ENCODE measurements at regions not wholly inside any gene's neighbourhood (a gene's known extent, or its start where the extent isn't known, plus 50 kb on each side); places are given as distances from the start of the nearest gene placed in this dataset.

GRCh38 chr22:27197618-27198017 lies 540.2 kb downstream of the MIAT start:
- H3K27ac ChIP-seq (ENCODE audit: low read length in 2 of 2) = no peak overlapping the region
- Mint-ChIP-seq H3K27ac (no peak overlapping the region), H3K4me3 (no peak overlapping the region), H3K27me3 (peaks cover 11% of the 10 kb centered on the region), H3K4me1 (no peaks in the 10 kb centered on the region), H3K9me3 (ENCODE audit: insufficient read depth) (peaks cover 3% of the 10 kb centered on the region)
- no peaks in the 10 kb centered on the region for H3K27me3 ChIP-seq (replicated peaks in 1 of 4; ENCODE audit: control extremely low read depth in 1 of 4, control insufficient read depth in 3 of 4, insufficient read depth in 4 of 4, low read length in 3 of 4)
- H3K36me3 ChIP-seq (replicated peaks in 1 of 2; ENCODE audit: control extremely low read depth in 1 of 2, control insufficient read depth in 1 of 2, extremely low read depth in 1 of 2, insufficient read depth in 2 of 2, low read length in 1 of 2) = no peaks in the 10 kb centered on the region
- POLR2A ChIA-PET = no interaction called here
- no peak overlapping the region for H3K4me3 ChIP-seq (ENCODE audit: control extremely low read depth in 1 of 5, extremely low read depth in 1 of 5, insufficient read depth in 1 of 5, low read depth in 2 of 5, low read length in 4 of 5)
- no peak overlapping the region for H2AFZ ChIP-seq (ENCODE audit: insufficient read depth, low read depth, low read length, poor library complexity, severe bottlenecking)
- CTCF ChIA-PET = no interaction called here
- H3K9ac ChIP-seq (ENCODE audit: low read length) = no peak overlapping the region
- H3K4me2 ChIP-seq (replicated peaks; ENCODE audit: low read depth, low read length, poor library complexity, severe bottlenecking) = no peak overlapping the region
- TF ChIP-seq EZH2 (IDR thresholded peaks at IDR 0.05; ENCODE audit: borderline replicate concordance, insufficient read depth, low read depth, low read length, poor library complexity, severe bottlenecking) = no peak
- TF ChIP-seq, protein P1, sequence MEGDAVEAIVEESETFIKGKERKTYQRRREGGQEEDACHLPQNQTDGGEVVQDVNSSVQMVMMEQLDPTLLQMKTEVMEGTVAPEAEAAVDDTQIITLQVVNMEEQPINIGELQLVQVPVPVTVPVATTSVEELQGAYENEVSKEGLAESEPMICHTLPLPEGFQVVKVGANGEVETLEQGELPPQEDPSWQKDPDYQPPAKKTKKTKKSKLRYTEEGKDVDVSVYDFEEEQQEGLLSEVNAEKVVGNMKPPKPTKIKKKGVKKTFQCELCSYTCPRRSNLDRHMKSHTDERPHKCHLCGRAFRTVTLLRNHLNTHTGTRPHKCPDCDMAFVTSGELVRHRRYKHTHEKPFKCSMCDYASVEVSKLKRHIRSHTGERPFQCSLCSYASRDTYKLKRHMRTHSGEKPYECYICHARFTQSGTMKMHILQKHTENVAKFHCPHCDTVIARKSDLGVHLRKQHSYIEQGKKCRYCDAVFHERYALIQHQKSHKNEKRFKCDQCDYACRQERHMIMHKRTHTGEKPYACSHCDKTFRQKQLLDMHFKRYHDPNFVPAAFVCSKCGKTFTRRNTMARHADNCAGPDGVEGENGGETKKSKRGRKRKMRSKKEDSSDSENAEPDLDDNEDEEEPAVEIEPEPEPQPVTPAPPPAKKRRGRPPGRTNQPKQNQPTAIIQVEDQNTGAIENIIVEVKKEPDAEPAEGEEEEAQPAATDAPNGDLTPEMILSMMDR (IDR thresholded peaks at IDR 0.05) = no peak
- H4K20me1 ChIP-seq (ENCODE audit: control insufficient read depth, insufficient read depth, low read length, poor library complexity, severe bottlenecking) = no peaks in the 10 kb centered on the region
- WGBS (ENCODE audit: insufficient coverage) = 100% methylated on average over 1 of the region's 1 CpG
- H3K9me3 ChIP-seq (ENCODE audit: control extremely low read depth in 1 of 3, control insufficient read depth in 2 of 3, insufficient read depth in 1 of 3, low read length in 2 of 3) = peaks cover 0 to 2% (median 0%) of the 10 kb centered on the region in 3 donors
- H3K79me2 ChIP-seq (ENCODE audit: control insufficient read depth, insufficient read depth, low read length) = no peaks in the 10 kb centered on the region
- ATAC-seq (ENCODE audit: low read depth) (no peak), DNase-seq (no peak)
- H3K4me1 ChIP-seq (ENCODE audit: control insufficient read depth in 2 of 2, insufficient read depth in 2 of 2, low read length in 2 of 2) = no peaks in the 10 kb centered on the region
- intact Hi-C loops (cut with micrococcal nuclease) = no loop called here

DNA sequence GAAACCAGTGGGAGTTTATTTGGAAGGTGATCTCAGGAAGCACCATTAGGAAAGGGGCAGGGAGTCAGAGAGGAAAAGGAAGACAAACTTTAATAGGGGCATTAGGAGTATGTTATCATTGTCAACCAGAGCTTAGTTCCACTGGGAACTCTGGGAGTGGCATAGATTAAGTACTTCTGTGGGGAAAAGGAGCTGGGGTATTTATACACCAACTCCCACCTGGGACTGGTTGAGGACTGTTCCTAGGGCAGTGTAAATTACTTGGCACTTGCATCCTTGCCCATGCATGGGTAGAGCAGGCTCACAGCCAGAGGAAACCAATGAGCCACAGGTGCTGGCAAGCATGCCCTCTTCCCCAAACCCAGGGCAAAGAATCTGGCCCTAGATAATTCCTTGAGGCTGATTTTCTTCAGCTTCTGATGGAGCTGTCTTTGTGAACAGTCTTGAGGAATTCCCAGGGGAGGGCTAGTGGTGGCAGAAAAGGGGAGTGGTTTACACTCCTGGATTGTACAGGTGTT lies 541.2 kb downstream of the MIAT start:
- peaks cover 11% of the 10 kb centered on the region for H3K27me3 Mint-ChIP-seq
- no peak for DNase-seq
- Histone ChIP-seq H3K27me3 (replicated peaks in 1 of 4; ENCODE audit: control extremely low read depth in 1 of 4, control insufficient read depth in 3 of 4, insufficient read depth in 4 of 4, low read length in 3 of 4) (no peaks in the 10 kb centered on the region), H3K9ac (ENCODE audit: low read length) (no peak overlapping the region), H3K36me3 (replicated peaks in 1 of 2; ENCODE audit: control extremely low read depth in 1 of 2, control insufficient read depth in 1 of 2, extremely low read depth in 1 of 2, insufficient read depth in 2 of 2, low read length in 1 of 2) (no peaks in the 10 kb centered on the region), H3K27ac (ENCODE audit: low read length in 2 of 2) (no peak overlapping the region), H3K79me2 (ENCODE audit: control insufficient read depth, insufficient read depth, low read length) (no peaks in the 10 kb centered on the region), H3K9me3 (ENCODE audit: control extremely low read depth in 1 of 3, control insufficient read depth in 2 of 3, insufficient read depth in 1 of 3, low read length in 2 of 3) (peaks cover 0 to 2% (median 0%) of the 10 kb centered on the region in 3 donors), H3K4me3 (ENCODE audit: control extremely low read depth in 1 of 5, extremely low read depth in 1 of 5, insufficient read depth in 1 of 5, low read depth in 2 of 5, low read length in 4 of 5) (no peak overlapping the region), H3K4me1 (ENCODE audit: control insufficient read depth in 2 of 2, insufficient read depth in 2 of 2, low read length in 2 of 2) (no peaks in the 10 kb centered on the region), H4K20me1 (ENCODE audit: control insufficient read depth, insufficient read depth, low read length, poor library complexity, severe bottlenecking) (no peaks in the 10 kb centered on the region), H3K4me2 (replicated peaks; ENCODE audit: low read depth, low read length, poor library complexity, severe bottlenecking) (no peak overlapping the region), H2AFZ (ENCODE audit: insufficient read depth, low read depth, low read length, poor library complexity, severe bottlenecking) (no peak overlapping the region)
- no peak overlapping the region for H3K4me3 Mint-ChIP-seq
- no peaks in the 10 kb centered on the region for H3K4me1 Mint-ChIP-seq
- H3K9me3 Mint-ChIP-seq (ENCODE audit: insufficient read depth) = peaks cover 3% of the 10 kb centered on the region
- ChIA-PET POLR2A (no interaction called here), CTCF (no interaction called here)
- no peak for ATAC-seq (ENCODE audit: low read depth)
- no peak overlapping the region for H3K27ac Mint-ChIP-seq
- TF ChIP-seq, protein P1 (IDR thresholded peaks at IDR 0.05) = no peak
- TF ChIP-seq EZH2 (IDR thresholded peaks at IDR 0.05; ENCODE audit: borderline replicate concordance, insufficient read depth, low read depth, low read length, poor library complexity, severe bottlenecking) = no peak
- intact Hi-C loops (cut with micrococcal nuclease) = no loop called here
